Sigmoid colon (tissue), 6 donors: ENCODE measurements at regions not wholly inside any gene's neighbourhood (a gene's known extent, or its start where the extent isn't known, plus 50 kb on each side); places are given as distances from the start of the nearest gene placed in this dataset.
A peak's percentile ranks its signal among the peaks of the same experiment; 100 is the strongest.

Experiments used
- DNase-seq: peaks from one replicate; pipeline ENCODE4 v3.0.0-alpha.2; 2019
- H3K27ac ChIP-seq, 4 donors: fragments of 200-600 bp; sonication (generic); one replicate each; pipeline ENCODE4 v1.5.1; 2016 to 2019; ENCODE audit warnings: mild to moderate bottlenecking in 1 of 4
- H3K27me3 ChIP-seq, 3 donors: fragments of 200-600 bp; sonication (generic); one replicate each; pipeline ENCODE4 v1.5.1; 2019; ENCODE audit warnings: mild to moderate bottlenecking in 1 of 3
- H3K36me3 ChIP-seq, 4 donors: fragments of 200-600 bp; sonication (generic); one replicate each; pipeline ENCODE4 v1.5.1; 2016 to 2019
- H3K4me1 ChIP-seq, 4 donors: fragments of 200-600 bp; sonication (generic); one replicate each; pipeline ENCODE4 v1.5.1; 2017 to 2019
- H3K4me3 ChIP-seq, 4 donors: fragments of 200-600 bp; sonication (generic); one replicate each; pipeline ENCODE4 v1.5.1; 2017 to 2019; ENCODE audit warnings: mild to moderate bottlenecking in 2 of 4, moderate library complexity in 1 of 4
- H3K9me3 ChIP-seq, 4 donors: fragments of 200-600 bp in 3 of 4; sonication (generic) in 3 of 4; one replicate each; pipeline versions ENCODE4 v1.5.1 to v1.6.1; 2013 to 2019
- EP300 ChIP-seq, 4 donors: sonication (generic); formaldehyde crosslinking; IDR thresholded peaks; one replicate each; pipeline ENCODE4 v1.6.1; 2017; ENCODE audit warnings: antibody characterized with exemption in 4 of 4
- POLR2A ChIP-seq, 2 donors: fragments of 450-650 bp; IDR thresholded peaks; one replicate each; pipeline ENCODE4 v1.6.1; 2016; ENCODE audit warnings: antibody characterized with exemption in 2 of 2, mild to moderate bottlenecking in 2 of 2, moderate library complexity in 2 of 2
- POLR2AphosphoS5 ChIP-seq, 4 donors: sonication (generic); formaldehyde crosslinking; IDR thresholded peaks; one replicate each; pipeline ENCODE4 v1.6.1; 2017; ENCODE audit warnings: antibody characterized with exemption in 4 of 4
- WGBS, 2 donors: extraction: QIAGEN DNeasy Blood & Tissue Kit; methylation state at CpG; one replicate each; pipeline ENCODE4 v1.1.7; 2013; 5-methylcytosine and 5-hydroxymethylcytosine counted together
- intact Hi-C: fragments of 100-400 bp; cut with DNase I; formaldehyde crosslinking; loops from one replicate; pipeline ENCODE4 v1.15.1; 2023
- TF ChIP-seq, protein P1 (sequence below), 4 experiments: fragments of 450-650 bp in 3 of 4; fragments of 200-600 bp in 1 of 4; IDR thresholded peaks; one replicate each; pipeline ENCODE4 v1.5.1; 2016 to 2019; ENCODE audit warnings: antibody characterized with exemption in 4 of 4, mild to moderate bottlenecking in 3 of 4, moderate library complexity in 2 of 4
- donor health status: healthy with polysubstance abuse.
- donor health status: healthy.

DNA sequence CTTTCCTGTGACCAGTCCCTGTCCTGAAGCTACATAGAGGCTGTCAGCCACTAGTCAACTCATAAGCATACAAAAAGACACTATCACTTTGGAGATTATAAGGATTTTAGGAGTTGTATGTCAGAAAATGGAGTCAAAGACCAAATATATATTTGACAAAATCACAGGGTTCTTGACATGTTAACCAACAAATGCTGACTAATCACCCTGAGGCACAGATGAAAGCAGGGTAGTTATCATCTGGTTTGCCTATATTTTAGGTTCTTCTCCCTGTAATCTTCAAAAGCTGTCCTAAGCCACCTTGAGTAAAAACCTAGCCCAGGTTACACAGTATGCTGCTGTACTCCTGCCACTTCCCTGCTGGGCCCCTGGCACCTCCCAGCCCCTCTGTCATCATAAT lies 64.7 kb upstream of the ERCC6L2 start:
- no peak overlapping the region for H3K4me3 ChIP-seq
- DNase-seq = no peak
- intact Hi-C loops = no loop called here
- peak overlapping the region in 3 of 4 donors; percentile 49 to 63 (median 58) for H3K27ac ChIP-seq
- no peaks in the 10 kb centered on the region for H3K27me3 ChIP-seq
- H3K36me3 ChIP-seq = no peaks in the 10 kb centered on the region
- no peaks in the 10 kb centered on the region for H3K9me3 ChIP-seq
- H3K4me1 ChIP-seq = peaks cover 0 to 51% (median 32%) of the 10 kb centered on the region in 4 donors
- TF ChIP-seq POLR2AphosphoS5 (IDR thresholded peaks at IDR 0.05) (no peak), EP300 (IDR thresholded peaks at IDR 0.05) (no peak), POLR2A (IDR thresholded peaks at IDR 0.05) (no peak)
- TF ChIP-seq, protein P1, sequence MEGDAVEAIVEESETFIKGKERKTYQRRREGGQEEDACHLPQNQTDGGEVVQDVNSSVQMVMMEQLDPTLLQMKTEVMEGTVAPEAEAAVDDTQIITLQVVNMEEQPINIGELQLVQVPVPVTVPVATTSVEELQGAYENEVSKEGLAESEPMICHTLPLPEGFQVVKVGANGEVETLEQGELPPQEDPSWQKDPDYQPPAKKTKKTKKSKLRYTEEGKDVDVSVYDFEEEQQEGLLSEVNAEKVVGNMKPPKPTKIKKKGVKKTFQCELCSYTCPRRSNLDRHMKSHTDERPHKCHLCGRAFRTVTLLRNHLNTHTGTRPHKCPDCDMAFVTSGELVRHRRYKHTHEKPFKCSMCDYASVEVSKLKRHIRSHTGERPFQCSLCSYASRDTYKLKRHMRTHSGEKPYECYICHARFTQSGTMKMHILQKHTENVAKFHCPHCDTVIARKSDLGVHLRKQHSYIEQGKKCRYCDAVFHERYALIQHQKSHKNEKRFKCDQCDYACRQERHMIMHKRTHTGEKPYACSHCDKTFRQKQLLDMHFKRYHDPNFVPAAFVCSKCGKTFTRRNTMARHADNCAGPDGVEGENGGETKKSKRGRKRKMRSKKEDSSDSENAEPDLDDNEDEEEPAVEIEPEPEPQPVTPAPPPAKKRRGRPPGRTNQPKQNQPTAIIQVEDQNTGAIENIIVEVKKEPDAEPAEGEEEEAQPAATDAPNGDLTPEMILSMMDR (IDR thresholded peaks at IDR 0.05) = no peak

DNA sequence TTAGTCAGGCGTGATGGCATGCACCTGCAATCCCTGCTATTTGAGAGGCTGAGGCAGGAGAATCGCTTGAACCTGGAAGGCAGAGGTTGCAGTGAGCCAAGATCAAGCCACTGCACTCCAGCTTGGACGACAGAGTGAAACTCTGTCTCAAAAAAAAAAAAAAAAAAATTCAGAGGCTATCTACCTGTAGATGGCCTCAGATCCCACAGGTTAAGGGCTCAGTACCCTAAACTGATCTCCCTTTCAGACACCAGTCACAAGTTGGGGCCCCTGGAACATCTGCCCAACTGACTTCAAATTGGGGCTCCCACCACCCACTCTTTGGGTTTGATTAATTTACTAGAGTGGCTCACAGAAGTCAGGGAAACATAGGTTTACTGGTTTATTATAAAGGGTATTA lies 65.4 kb upstream of the ERCC6L2 start:
- DNase-seq = no peak
- TF ChIP-seq POLR2AphosphoS5 (IDR thresholded peaks at IDR 0.05) = no peak
- no peak for TF ChIP-seq EP300 (IDR thresholded peaks at IDR 0.05)
- TF ChIP-seq, protein P1 (IDR thresholded peaks at IDR 0.05) = no peak
- TF ChIP-seq POLR2A (IDR thresholded peaks at IDR 0.05) = no peak
- peaks cover 0 to 51% (median 32%) of the 10 kb centered on the region in 4 donors for H3K4me1 ChIP-seq
- H3K27ac ChIP-seq = peak overlapping the region in 1 of 4 donors; percentile 63
- H3K27me3 ChIP-seq = no peaks in the 10 kb centered on the region
- 72 to 83% methylated on average over 3 of the region's 3 CpGs for WGBS, 2 donors
- H3K9me3 ChIP-seq = no peaks in the 10 kb centered on the region
- H3K4me3 ChIP-seq = no peak overlapping the region
- intact Hi-C loops = no loop called here
- H3K36me3 ChIP-seq = no peaks in the 10 kb centered on the region

DNA sequence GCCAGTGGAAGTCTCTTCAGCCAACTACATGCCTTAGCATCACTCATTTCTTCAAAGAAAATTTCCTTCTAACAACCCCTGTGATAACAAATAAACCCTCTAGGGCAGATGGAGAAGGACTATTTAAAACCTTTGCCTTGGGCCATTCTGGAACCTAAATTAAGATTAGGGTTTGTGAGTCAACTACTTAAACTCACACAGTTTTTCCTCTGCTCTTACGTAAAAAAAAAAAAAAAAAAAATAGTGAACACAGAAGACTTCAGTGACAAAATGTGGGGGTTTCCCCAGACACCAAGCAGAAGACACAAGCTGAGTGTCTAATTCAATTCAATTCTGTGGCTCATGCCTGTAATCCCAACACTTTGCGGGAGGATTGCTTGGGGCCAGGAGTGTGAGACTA lies 65.8 kb upstream of the ERCC6L2 start:
- intact Hi-C loops = loop anchor here (2.0 kb wide), 1 partner anchor 15 kb away; no protein-coding TSS in a partner anchor
- Histone ChIP-seq H3K4me1 (peaks cover 0 to 53% (median 32%) of the 10 kb centered on the region in 4 donors), H3K27me3 (no peaks in the 10 kb centered on the region), H3K9me3 (no peaks in the 10 kb centered on the region), H3K4me3 (no peak overlapping the region), H3K36me3 (no peaks in the 10 kb centered on the region), H3K27ac (peak overlapping the region in 2 of 4 donors; percentile 23 to 63)
- WGBS, 2 donors = 82 to 95% methylated on average over 2 of the region's 2 CpGs
- TF ChIP-seq, protein P1 (IDR thresholded peaks at IDR 0.05) = no peak
- no peak for DNase-seq

- Histone ChIP-seq H3K27ac (peak overlapping the region; percentile 38 to 73 (median 66)), H3K9me3 (no peaks in the 10 kb centered on the region), H3K36me3 (no peaks in the 10 kb centered on the region), H3K27me3 (no peaks in the 10 kb centered on the region), H3K4me3 (no peak overlapping the region), H3K4me1 (peaks cover 0 to 50% (median 26%) of the 10 kb centered on the region in 4 donors)
- intact Hi-C loops = loop anchor here (2.0 kb wide), 1 partner anchor 13 kb away; no protein-coding TSS in a partner anchor
- WGBS, 2 donors = 69 to 86% methylated on average over 3 of the region's 3 CpGs
- TF ChIP-seq, protein P1 (IDR thresholded peaks at IDR 0.05) = no peak
- no peak for TF ChIP-seq POLR2A (IDR thresholded peaks at IDR 0.05)
- TF ChIP-seq POLR2AphosphoS5 (IDR thresholded peaks at IDR 0.05) = no peak
- no peak for TF ChIP-seq EP300 (IDR thresholded peaks at IDR 0.05)
- no peak for DNase-seq
Measured at GRCh38 chr9:95808011-95808410, 67.5 kb upstream of the ERCC6L2 start.

GRCh38 chr9:95807326-95807947 lies 68.1 kb upstream of the ERCC6L2 start:
- peak; percentile 70 for DNase-seq
- H3K4me3 ChIP-seq = no peak overlapping the region
- H3K9me3 ChIP-seq = no peaks in the 10 kb centered on the region
- H3K36me3 ChIP-seq = no peaks in the 10 kb centered on the region
- peak overlapping the region; percentile 38 to 73 (median 66) for H3K27ac ChIP-seq
- H3K4me1 ChIP-seq = peaks cover 0 to 50% (median 26%) of the 10 kb centered on the region in 4 donors
- peak in 1 of 4 donors; percentile 44 for TF ChIP-seq EP300 (IDR thresholded peaks at IDR 0.05)
- TF ChIP-seq POLR2AphosphoS5 (IDR thresholded peaks at IDR 0.05) = peak; percentile 24 to 81 (median 66)
- TF ChIP-seq, protein P1 (IDR thresholded peaks at IDR 0.05) = no peak
- TF ChIP-seq POLR2A (IDR thresholded peaks at IDR 0.05) = no peak
- H3K27me3 ChIP-seq = no peaks in the 10 kb centered on the region
- intact Hi-C loops = no loop called here
- WGBS, 2 donors = 65 to 78% methylated on average over 5 of the region's 5 CpGs
